GM21367 (cell line): ENCODE measurements at regions not wholly inside any gene's neighbourhood (a gene's known extent, or its start where the extent isn't known, plus 50 kb on each side); places are given as distances from the start of the nearest gene placed in this dataset.

Experiments
- ATAC-seq: cut with Tn5 transposase; IDR thresholded peaks from one replicate; pipeline ENCODE4 v1.9.1; 2021; ENCODE audit not compliant: unreplicated experiment

GRCh38 chr2:128781585-128782385, 463.1 kb upstream of the HS6ST1 start:
- no peak for ATAC-seq

DNA sequence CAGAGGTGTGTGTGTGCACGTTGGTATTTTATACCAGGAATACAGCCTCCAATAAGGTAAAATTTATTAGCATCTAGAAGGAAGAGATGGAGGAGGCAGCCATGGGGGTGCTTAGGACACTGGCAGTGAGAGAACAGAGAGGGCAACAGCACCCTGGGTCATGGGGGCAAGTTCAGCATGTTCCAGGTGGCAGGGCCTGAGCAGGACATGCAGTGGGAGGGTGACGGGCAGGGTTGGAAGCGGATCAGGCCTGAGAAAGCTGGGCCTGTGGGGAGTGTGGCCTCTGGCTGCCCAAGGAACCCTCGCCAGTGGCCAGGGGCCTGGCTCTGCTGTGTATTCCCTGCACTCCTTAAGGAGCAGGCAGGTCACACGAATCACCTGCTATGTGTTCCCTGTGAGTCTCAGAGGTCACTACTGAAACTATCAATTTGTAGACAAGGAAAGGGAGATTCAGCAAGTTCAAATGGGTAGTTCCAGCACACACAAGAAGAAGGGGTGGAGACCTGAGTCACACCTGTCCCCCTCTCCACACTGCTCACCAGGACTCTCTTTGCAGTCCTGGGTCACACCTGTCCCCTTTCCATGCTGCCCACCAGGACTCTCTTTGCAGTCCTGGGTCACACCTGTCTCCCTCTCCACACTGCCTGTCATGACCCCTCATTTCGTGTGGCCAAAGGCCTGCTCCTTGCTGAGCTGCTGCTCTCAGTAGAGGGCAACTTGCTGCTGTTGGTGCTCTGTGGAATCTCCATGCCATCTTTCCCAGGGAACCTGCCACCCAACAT, 463.9 kb upstream of the HS6ST1 start:
- ATAC-seq, result no peak

DNA sequence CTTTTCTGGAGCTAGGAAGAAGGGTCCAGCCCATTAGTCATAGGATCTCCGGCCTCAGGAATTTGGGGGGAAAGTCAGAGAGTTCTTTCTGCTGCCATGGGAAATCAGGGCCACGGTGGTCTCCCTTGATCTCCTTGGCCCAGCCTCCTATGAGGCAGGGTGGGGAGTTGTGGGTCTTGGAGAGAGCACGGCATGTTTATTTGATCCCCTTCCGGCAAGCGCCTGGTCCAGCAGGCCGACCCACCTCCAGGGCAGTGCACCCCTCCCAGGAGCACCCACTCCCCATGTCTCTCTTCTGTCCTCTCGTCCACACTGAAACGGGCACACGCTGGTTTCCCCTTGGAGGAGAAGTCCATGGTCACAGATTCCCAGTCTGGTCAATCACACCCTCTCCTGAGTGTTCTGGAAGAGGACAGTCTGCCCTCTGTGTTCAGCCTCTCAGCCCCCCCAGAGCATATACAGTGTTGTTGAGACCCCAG, 464.6 kb upstream of the HS6ST1 start:
- ATAC-seq, result no peak

GRCh38 chr2:128783896-128784295, 465.2 kb upstream of the HS6ST1 start:
- ATAC-seq, result no peak

GRCh38 chr2:128784626-128785306, 466.1 kb upstream of the HS6ST1 start:
- ATAC-seq, result no peak

- ATAC-seq, result no peak
Measured at GRCh38 chr2:128786316-128786715, 467.6 kb upstream of the HS6ST1 start.

GRCh38 chr2:128786741-128787478, 468.2 kb upstream of the HS6ST1 start:
- ATAC-seq, result no peak

DNA sequence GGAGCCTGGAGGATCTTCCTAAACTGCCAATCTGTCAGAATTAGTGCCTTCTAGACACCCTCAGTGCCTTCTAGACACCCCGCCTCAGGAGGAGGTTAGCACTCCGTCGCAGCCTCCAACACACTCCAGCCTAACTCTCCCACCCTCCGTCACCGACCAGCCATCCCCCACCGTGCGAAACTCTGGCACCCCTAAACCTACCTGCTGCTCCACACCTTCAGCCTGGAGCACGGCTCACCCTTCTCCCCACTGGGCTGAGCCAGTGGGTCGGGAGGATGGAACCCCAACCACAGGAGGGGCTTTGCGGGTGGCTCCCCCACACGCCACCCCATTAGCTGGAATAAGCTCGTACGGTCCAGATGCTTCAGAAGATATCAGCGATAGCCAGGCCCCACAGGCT, 468.9 kb upstream of the HS6ST1 start:
- no peak for ATAC-seq

DNA sequence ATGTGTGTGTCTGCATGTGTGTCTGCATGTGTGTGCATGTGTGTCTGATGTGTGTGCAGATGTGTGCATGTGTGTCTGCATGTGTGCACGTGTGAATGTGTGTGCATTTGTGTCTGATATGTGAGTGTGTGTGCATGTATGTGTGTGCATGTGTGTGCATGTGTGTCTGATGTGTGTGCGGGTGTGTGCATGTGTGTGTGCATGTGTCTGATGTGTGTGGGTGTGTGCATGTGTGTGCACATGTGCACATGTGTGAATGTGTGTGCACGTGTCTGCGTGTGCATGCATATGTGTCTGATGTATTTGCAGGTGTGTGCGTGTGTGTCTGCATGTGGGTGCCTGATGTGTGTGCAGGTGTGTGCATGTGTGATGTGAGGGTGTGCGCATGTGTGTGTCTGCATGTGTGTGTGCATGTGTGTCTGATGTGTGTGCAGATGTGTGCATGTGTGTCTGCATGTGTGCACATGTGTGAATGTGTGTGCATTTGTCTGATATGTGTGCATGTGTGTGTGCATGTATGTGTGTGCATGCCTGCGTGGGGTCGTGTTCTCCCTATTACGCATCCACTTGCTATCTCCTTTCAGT, 470.1 kb upstream of the HS6ST1 start:
- ATAC-seq, result no peak

- ATAC-seq, result no peak
Measured at GRCh38 chr2:128789221-128789620, 470.6 kb upstream of the HS6ST1 start.

GRCh38 chr2:128789776-128790455, 471.2 kb upstream of the HS6ST1 start:
- ATAC-seq, result no peak

- no peak for ATAC-seq
Measured at GRCh38 chr2:128790541-128791001, 471.9 kb upstream of the HS6ST1 start.

DNA sequence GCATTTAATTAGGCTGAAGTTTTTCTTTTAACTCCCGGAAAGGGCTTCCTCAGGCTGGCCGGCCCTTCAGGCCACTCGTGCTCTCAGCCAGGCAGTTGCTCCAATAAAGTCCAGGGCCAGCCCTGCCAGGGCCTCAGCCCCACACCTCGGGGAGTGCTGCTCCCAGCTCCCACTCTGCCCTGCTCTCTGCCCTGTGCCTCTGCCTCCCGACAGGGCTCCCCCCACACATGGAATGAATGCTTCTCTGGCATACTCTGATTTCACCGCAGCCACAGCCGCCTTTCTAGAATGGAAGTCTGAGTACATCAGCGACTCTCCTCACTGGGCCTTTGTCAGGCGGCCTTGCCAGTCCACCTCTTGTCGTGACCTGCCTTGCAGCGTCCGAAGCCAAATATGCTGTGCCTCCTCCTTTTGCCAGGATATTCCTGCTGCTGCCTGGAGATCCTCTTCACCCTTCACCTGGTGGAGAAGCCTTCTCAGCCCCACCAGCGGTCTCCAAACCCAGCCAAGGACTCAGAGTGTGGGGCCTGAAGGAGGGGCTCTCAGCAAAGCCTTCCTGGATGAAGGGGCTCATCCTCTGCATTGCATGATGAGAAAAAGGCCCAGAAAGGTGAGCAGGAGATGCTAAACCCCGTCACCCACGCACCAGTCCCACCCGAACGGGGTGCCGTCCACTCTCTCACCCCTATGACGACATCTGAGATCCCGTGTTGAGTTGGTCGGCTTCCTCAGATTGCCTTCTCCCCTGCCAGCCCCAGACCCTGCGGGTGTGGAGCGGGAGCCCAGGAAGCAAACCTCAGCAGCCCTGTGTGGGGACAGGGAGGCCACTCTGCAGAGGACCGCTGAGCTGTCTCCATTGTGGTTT, 472.7 kb upstream of the HS6ST1 start:
- ATAC-seq, result no peak

GRCh38 chr2:128791985-128792320, 473.3 kb upstream of the HS6ST1 start:
- ATAC-seq, result no peak

DNA sequence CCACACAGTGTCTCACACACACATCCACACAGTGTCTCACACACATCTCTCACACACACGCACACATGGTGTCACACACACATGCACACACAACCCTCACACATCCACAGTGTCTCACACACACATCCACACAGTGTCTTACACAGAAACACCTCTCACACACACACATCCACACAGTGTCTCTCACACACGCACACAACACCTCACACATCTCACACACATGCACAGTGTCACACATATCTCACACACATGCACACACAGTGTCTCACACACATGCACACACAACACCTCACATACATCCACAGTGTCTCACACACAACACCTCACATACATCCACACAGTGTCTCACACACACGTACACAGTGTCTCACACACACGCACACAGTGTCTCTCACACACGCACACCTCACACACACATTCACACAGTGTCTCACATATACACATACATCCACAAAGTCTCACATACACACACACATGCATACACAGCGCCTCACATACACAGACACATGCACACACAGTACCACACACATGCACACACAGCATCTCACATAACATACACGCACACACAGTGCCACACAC, 473.9 kb upstream of the HS6ST1 start:
- no peak for ATAC-seq

- no peak for ATAC-seq
Measured at GRCh38 chr2:128793404-128793803, 474.7 kb upstream of the HS6ST1 start.

- no peak for ATAC-seq
Measured at GRCh38 chr2:128794285-128794684, 475.6 kb upstream of the HS6ST1 start.

DNA sequence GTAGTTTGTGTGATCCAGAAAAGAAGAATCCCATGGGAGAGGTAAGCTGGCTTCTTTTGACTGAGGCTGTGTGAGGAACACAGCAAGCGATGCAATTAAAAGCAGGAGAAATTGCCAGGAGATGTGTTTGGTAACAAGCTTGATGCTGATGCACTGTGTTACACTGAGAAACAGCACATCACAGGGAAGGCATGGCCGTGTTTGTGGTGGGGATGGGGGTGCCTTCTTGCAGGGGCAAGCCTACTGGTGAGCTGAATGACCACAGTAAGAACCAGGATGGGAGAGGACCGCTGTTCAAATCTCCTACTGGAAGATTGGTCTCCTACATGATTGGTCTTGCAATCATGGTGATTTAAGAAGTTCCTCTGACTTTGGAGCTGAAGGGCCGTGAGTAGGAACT, 477.7 kb upstream of the HS6ST1 start:
- no peak for ATAC-seq

DNA sequence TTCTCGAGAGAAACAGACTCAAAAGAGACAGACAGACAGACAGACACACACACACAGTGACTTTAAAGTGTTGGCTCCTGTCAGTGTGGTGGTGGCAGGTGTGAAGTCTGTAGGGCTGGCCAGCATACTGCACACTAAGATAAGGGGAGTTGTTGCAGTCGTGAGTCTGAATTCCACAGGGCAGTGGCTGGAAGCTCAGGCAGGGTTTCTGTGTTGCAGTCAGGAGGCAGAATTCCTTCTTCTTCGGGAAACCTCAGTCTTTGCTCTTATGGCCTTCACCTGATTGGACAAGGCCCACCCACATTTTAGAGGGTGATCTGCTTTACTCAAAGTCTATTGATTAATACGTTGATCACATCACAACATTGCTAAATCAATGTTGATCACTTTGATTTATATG, 478.4 kb upstream of the HS6ST1 start:
- ATAC-seq, result no peak
